Heart right ventricle (tissue), 16 donors: ENCODE measurements at regions not wholly inside any gene's neighbourhood (a gene's known extent, or its start where the extent isn't known, plus 50 kb on each side); places are given as distances from the start of the nearest gene placed in this dataset.

Source experiments
- ATAC-seq, 8 donors: fragments of 200-7000 bp; cut with Tn5 transposase; one replicate each; pipeline ENCODE4 v1.9.1; 2020; ENCODE audit warnings: mild to moderate bottlenecking in 8 of 8, moderate library complexity in 8 of 8, moderate number of reproducible peaks in 1 of 8
- DNase-seq, 2 donors: peaks; one replicate each; pipeline ENCODE4 v3.0.0-alpha.2; 2020
- H3K27ac ChIP-seq, 10 donors: fragments of 200-600 bp; sonication (generic) in 2 of 10; one replicate each; pipeline versions ENCODE4 v1.5.0 to v1.8.0; 2020 to 2022; ENCODE audit warnings: mild to moderate bottlenecking in 3 of 10
- H3K27me3 ChIP-seq, 7 donors: fragments of 200-600 bp; one replicate each; pipeline ENCODE4 v1.8.0; 2021 to 2022; ENCODE audit warnings: mild to moderate bottlenecking in 2 of 7
- H3K36me3 ChIP-seq, 9 donors: fragments of 200-600 bp; sonication (generic) in 1 of 9; one replicate each; pipeline versions ENCODE4 v1.5.0 to v1.8.0; 2020 to 2022; ENCODE audit warnings: mild to moderate bottlenecking in 2 of 9
- H3K4me1 ChIP-seq, 9 donors: fragments of 200-600 bp; sonication (generic) in 1 of 9; one replicate each; pipeline versions ENCODE4 v1.5.0 to v1.8.0; 2020 to 2022; ENCODE audit warnings: mild to moderate bottlenecking in 4 of 9
- H3K4me3 ChIP-seq, 10 donors: fragments of 200-600 bp; sonication (generic) in 2 of 10; one replicate each; pipeline versions ENCODE4 v1.5.0 to v1.8.0; 2020 to 2022; ENCODE audit warnings: mild to moderate bottlenecking in 7 of 10, moderate library complexity in 2 of 10
- H3K9me3 ChIP-seq, 11 donors: fragments of 200-600 bp in 10 of 11; sonication (generic) in 2 of 11; one replicate each; pipeline versions ENCODE4 v1.5.0 to v1.8.0; 2013 to 2022; ENCODE audit warnings: mild to moderate bottlenecking in 2 of 11, control low read depth in 1 of 11, moderate library complexity in 1 of 11
- CTCF ChIP-seq, 9 donors: fragments of 200-600 bp; sonication (generic) in 2 of 9; IDR thresholded peaks; one replicate each; pipeline versions ENCODE4 v1.5.0 to v1.8.0; 2021 to 2022; ENCODE audit warnings: antibody characterized with exemption in 9 of 9, mild to moderate bottlenecking in 5 of 9, moderate library complexity in 1 of 9
- WGBS, 2 donors: extraction: QIAGEN DNeasy Blood & Tissue Kit; methylation state at CpG; one replicate each; pipeline ENCODE4 v1.1.7; 2013; ENCODE audit warnings: inconsistent platforms in 1 of 2; 5-methylcytosine and 5-hydroxymethylcytosine counted together
- intact Hi-C, 10 donors: fragments of 100-400 bp; cut with DNase I; formaldehyde crosslinking; loops; one replicate each; pipeline versions ENCODE4 v1.11.1 to v1.14.2; 2022
- donor health status: Arrhythmogenic right ventricular cardiomyopathy.
- donor health status: ischemic (EF 13 %, LVEDD 7.1; RV severe dilation, severe dysfunction).
- donor health status: healthy with polysubstance abuse.
- donor health status: DM: no; HTN: yes; CAD: no.
- donor health status: DM: no; HTN: no; CAD: no.
- donor health status: ischemic (EF 25% LVEDD 6.9; RV normal size, moderate dysfunction).
- donor health status: ischemic (EF 25% LVEDD 5.7; RV mildly dilated, moderate dysfunction).
- donor health status: healthy.
- donor health status: DM: yes; HTN: yes; CAD: no.
- donor health status: Ischemic cardiomyopathy.
- donor health status: ischemic (EF 35%, LVEDD 5.7; RV mildly dilated, moderate dysfunction).
- donor health status: nonischemic (EF 11% LVEDD 7.7; RV severe dilation, severe dysfunction).
- donor health status: DM: yes; HTN: yes; CAD: no.
- donor health status: PGD.
- donor health status: ischemic (EF 29% LVEDD 5.4; RV normal size, mild dysfunction).
- donor health status: nonischemic (EF 23%, LVEDD 6.1; RV moderate dilation, normal function).

GRCh38 chr11:129722529-129722928 lies 93.1 kb upstream of the TMEM45B start:
- ATAC-seq: no peak

GRCh38 chr11:129723146-129723760 lies 92.4 kb upstream of the TMEM45B start:
- Histone ChIP-seq H3K27me3 (peaks cover 0 to 21% (median 3%) of the 10 kb centered on the region in 7 donors), H3K36me3 (no peaks in the 10 kb centered on the region), H3K4me3 (no peak overlapping the region), H3K4me1 (no peaks in the 10 kb centered on the region), H3K27ac (no peak overlapping the region), H3K9me3 (no peaks in the 10 kb centered on the region)
- no peak for TF ChIP-seq CTCF (IDR thresholded peaks at IDR 0.05)
- intact Hi-C loops: no loop called here
- DNase-seq: no peak
- WGBS, 2 donors: 63 to 72% methylated on average over 13 of the region's 13 CpGs
- ATAC-seq: peak in 1 of 8 donors; percentile 30

More at GRCh38 chr11:129722529-129722928, 93.1 kb upstream of the TMEM45B start:
- 78 to 80% methylated on average over 6 of the region's 6 CpGs for WGBS, 2 donors
- no peak for TF ChIP-seq CTCF (IDR thresholded peaks at IDR 0.05)
- DNase-seq: no peak
- Histone ChIP-seq H3K4me3 (no peak overlapping the region), H3K36me3 (no peaks in the 10 kb centered on the region), H3K9me3 (no peaks in the 10 kb centered on the region), H3K27me3 (peaks cover 0 to 15% (median 3%) of the 10 kb centered on the region in 7 donors), H3K4me1 (no peaks in the 10 kb centered on the region), H3K27ac (no peak overlapping the region)
- intact Hi-C loops: no loop called here

GRCh38 chr11:129723761-129724162 lies 91.9 kb upstream of the TMEM45B start:
- DNase-seq (no peak), ATAC-seq (peak in 1 of 8 donors; percentile 19)
- Histone ChIP-seq H3K36me3 (no peaks in the 10 kb centered on the region), H3K27me3 (peaks cover 0 to 21% (median 3%) of the 10 kb centered on the region in 7 donors), H3K4me1 (no peaks in the 10 kb centered on the region), H3K9me3 (no peaks in the 10 kb centered on the region), H3K4me3 (no peak overlapping the region), H3K27ac (no peak overlapping the region)
- TF ChIP-seq CTCF (IDR thresholded peaks at IDR 0.05): no peak
- intact Hi-C loops: no loop called here
- WGBS, 2 donors: 57 to 61% methylated on average over 11 of the region's 11 CpGs

- 87 to 90% methylated on average over 5 of the region's 5 CpGs for WGBS, 2 donors
- Histone ChIP-seq H3K4me1 (no peaks in the 10 kb centered on the region), H3K27me3 (peaks cover 0 to 25% (median 3%) of the 10 kb centered on the region in 7 donors), H3K27ac (no peak overlapping the region), H3K9me3 (no peaks in the 10 kb centered on the region), H3K36me3 (no peaks in the 10 kb centered on the region), H3K4me3 (no peak overlapping the region)
- no peak for TF ChIP-seq CTCF (IDR thresholded peaks at IDR 0.05)
- DNase-seq: no peak
- intact Hi-C loops: no loop called here
- no peak for ATAC-seq
Measured at GRCh38 chr11:129724866-129725265, 90.8 kb upstream of the TMEM45B start.
